SU-DHL-6 (cell line): ENCODE measurements at regions not wholly inside any gene's neighbourhood (a gene's known extent, or its start where the extent isn't known, plus 50 kb on each side); places are given as distances from the start of the nearest gene placed in this dataset.

Source experiments
- H2AFZ ChIP-seq: fragments of 200-600 bp; sonication (generic); 2 replicates; pipeline ENCODE4 v1.6.1; 2014; ENCODE audit warnings: low read depth, mild to moderate bottlenecking, moderate library complexity, mixed read lengths, antibody characterized with exemption, low read length; ENCODE audit not compliant: severe bottlenecking
- H3F3A ChIP-seq: fragments of 200-600 bp; shearing (Covaris generic); 2 replicates; pipeline ENCODE4 v1.6.0; 2016; ENCODE audit warnings: antibody characterized with exemption, mild to moderate bottlenecking; ENCODE audit not compliant: insufficient read depth
- H3K27ac ChIP-seq: fragments of 200-600 bp; sonication (generic); 2 replicates; pipeline ENCODE4 v1.5.1; 2016; ENCODE audit warnings: low read depth, mild to moderate bottlenecking, low read length, moderate library complexity, mixed read lengths
- H3K27me3 ChIP-seq: fragments of 200-600 bp; sonication (generic), shearing (Covaris generic); 2 replicates; pipeline ENCODE4 v1.6.0; 2014; ENCODE audit warnings: mild to moderate bottlenecking, low read length
- H3K36me3 ChIP-seq: fragments of 200-600 bp; sonication (generic); 2 replicates; pipeline ENCODE4 v1.6.1; 2014; ENCODE audit warnings: mild to moderate bottlenecking, low read length, mixed read lengths
- H3K4me2 ChIP-seq: fragments of 300-600, 200-600 bp; shearing (Covaris generic), sonication (generic); 2 replicates; pipeline ENCODE4 v1.6.0; 2014; ENCODE audit warnings: low read length, low read depth, mild to moderate bottlenecking; ENCODE audit not compliant: poor library complexity, severe bottlenecking
- H3K4me3 ChIP-seq: fragments of 200-600 bp; sonication (generic); 2 replicates; pipeline ENCODE4 v1.5.1; 2014; ENCODE audit warnings: antibody characterized with exemption, low read length, mild to moderate bottlenecking, mixed read lengths; ENCODE audit not compliant: insufficient read depth, poor library complexity, severe bottlenecking
- H3K79me2 ChIP-seq: fragments of 200-600 bp; sonication (generic); 2 replicates; pipeline ENCODE4 v1.6.1; 2014; ENCODE audit warnings: mild to moderate bottlenecking, low read length, moderate library complexity; ENCODE audit not compliant: insufficient read depth
- H3K9ac ChIP-seq: fragments of 200-600 bp; sonication (generic); 2 replicates; pipeline ENCODE4 v1.7.0; 2014; ENCODE audit warnings: mild to moderate bottlenecking, low read length
- H3K9me2 ChIP-seq: fragments of 200-600 bp; sonication (generic); replicated peaks from 2 replicates; pipeline ENCODE4 v1.6.1; 2014; ENCODE audit warnings: low read length; ENCODE audit not compliant: insufficient read depth
- H3K9me3 ChIP-seq: fragments of 200-600 bp; sonication (generic); 2 replicates; pipeline ENCODE4 v1.6.1; 2014; ENCODE audit warnings: low read length, mixed read lengths; ENCODE audit not compliant: insufficient read depth
- H4K20me1 ChIP-seq: fragments of 200-600 bp; sonication (generic); 2 replicates; pipeline ENCODE4 v1.6.1; 2014; ENCODE audit warnings: low read depth, mild to moderate bottlenecking, antibody characterized with exemption, low read length, moderate library complexity, mixed read lengths
- CTCF ChIP-seq: fragments of 200-600 bp; sonication (generic); IDR thresholded peaks from one replicate; pipeline ENCODE4 v1.5.1; 2017; ENCODE audit warnings: antibody characterized with exemption, mild to moderate bottlenecking, low read length, moderate library complexity; ENCODE audit not compliant: insufficient read depth, poor library complexity, severe bottlenecking
- EZH2phosphoT487 ChIP-seq: fragments of 200-600 bp; sonication (generic), shearing (Covaris generic); conservative IDR thresholded peaks from 2 replicates; pipeline ENCODE4 v1.6.1; 2018; ENCODE audit warnings: mild to moderate bottlenecking, antibody characterized with exemption, low read length, moderate library complexity, mixed read lengths

DNA sequence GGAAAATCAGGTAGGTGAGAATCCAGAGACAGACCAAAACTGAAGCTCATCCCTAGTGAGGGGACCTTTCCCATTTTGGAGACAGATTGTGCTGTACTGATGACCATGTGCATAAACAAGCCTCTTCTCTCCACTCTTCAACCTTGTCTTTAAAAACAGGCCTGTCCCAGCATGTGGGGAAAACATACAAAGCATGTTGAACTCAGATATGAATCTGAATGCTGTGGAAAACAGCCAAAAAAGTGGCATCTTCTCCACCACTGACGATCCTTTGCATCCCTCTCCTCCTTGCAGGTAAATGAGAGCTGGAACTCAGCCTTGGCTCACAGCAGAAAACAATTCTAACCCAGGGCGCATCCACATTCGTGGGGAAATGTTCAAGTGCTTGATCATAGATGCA is 123.7 kb upstream of the FOXQ1 start:
- H3F3A ChIP-seq: no peaks in the 10 kb centered on the region

DNA sequence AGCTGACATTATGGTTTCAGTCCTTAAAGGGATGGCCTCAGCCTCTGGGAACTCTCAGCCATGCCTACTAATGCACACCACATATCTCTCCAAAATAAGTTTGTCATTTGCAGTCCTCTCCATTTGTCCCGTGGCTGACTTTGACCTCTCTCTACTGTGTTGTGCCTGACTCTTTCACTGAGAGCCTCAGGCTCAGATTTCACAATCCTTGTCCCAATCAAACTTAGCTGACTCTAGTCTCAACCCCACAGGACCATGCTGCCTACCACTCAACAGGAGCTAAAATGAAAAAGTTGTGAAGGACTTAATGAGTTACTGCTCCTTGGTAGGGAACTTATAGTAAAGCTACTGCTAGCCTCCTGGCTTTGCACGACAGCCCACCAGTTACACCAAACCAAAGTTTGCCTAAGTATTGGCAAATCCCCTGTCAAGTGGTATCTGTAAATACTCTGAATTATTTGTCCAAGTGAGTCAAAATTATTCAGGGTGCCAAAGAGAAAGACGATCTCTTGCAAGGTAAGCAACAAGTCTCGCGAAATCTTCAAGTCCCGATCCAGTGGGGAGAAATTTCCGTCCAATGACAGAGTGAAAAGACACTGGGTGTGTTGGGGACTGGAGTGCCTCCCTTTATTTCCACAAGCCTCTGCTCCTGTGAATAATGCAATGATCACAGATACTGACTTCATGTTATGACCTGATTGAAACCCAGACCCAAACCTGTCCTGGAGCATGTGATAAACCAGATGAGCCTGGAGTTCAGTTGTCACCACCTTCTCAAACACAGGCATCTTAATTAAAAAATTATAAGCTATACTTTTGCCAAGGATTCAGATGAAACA is 124.4 kb upstream of the FOXQ1 start:
- no peak overlapping the region for H2AFZ ChIP-seq

More for the DNA sequence above, 123.7 kb upstream of the FOXQ1 start:
- Histone ChIP-seq H3K79me2 (no peaks in the 10 kb centered on the region), H3K27ac (no peak overlapping the region), H3K9me3 (0 out of 2 replicates have a peak, but pooled peaks cover 3% of the 10 kb centered on the region), H3K9ac (no peak overlapping the region), H2AFZ (no peak overlapping the region), H3K4me3 (no peak overlapping the region), H3K4me2 (no peak overlapping the region), H3K9me2 (no peaks in the 10 kb centered on the region), H4K20me1 (no peaks in the 10 kb centered on the region), H3K27me3 (no peaks in the 10 kb centered on the region), H3K36me3 (no peaks in the 10 kb centered on the region)
- TF ChIP-seq CTCF: no peak
- TF ChIP-seq EZH2phosphoT487: no peak

DNA sequence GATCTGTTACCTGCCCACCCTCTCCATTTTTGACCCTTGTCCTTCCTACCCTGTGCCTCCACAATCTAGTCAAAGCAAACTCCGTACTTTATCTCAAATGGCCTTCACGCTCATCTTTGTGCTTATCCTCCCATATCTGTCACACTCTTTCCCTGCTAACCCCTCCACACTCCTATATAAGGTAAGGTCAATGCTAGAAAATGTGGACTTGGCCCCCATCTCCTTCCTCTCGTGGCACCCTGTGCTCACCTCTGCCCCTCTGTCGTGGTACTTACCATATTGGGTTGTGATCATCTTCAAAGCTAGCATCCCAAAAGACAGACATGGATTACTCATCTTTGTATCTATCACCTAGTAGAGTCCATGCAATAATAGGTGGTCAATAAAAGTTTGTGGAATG is 127.6 kb upstream of the FOXQ1 start:
- no peak overlapping the region for H3K9ac ChIP-seq
- H3K9me2 ChIP-seq: no peaks in the 10 kb centered on the region
- no peak overlapping the region for H3K4me2 ChIP-seq
- H3K9me3 ChIP-seq: no peaks in the 10 kb centered on the region
- H3K79me2 ChIP-seq: no peaks in the 10 kb centered on the region
- no peak overlapping the region for H3K4me3 ChIP-seq
- no peaks in the 10 kb centered on the region for H3F3A ChIP-seq
- H3K36me3 ChIP-seq: no peaks in the 10 kb centered on the region
- H2AFZ ChIP-seq: no peak overlapping the region
- 0 out of 2 replicates have a peak, but pooled peaks cover 4% of the 10 kb centered on the region for H3K27me3 ChIP-seq
- H3K27ac ChIP-seq: no peak overlapping the region
- H4K20me1 ChIP-seq: no peaks in the 10 kb centered on the region
- TF ChIP-seq CTCF: no peak
- TF ChIP-seq EZH2phosphoT487: no peak

More for the DNA sequence above, 124.4 kb upstream of the FOXQ1 start:
- Histone ChIP-seq H3F3A (no peaks in the 10 kb centered on the region), H3K9ac (no peak overlapping the region), H3K4me2 (no peak overlapping the region), H3K36me3 (no peaks in the 10 kb centered on the region), H3K27me3 (no peaks in the 10 kb centered on the region), H3K9me3 (0 out of 2 replicates have a peak, but pooled peaks cover 3% of the 10 kb centered on the region), H3K4me3 (no peak overlapping the region), H4K20me1 (no peaks in the 10 kb centered on the region), H3K79me2 (no peaks in the 10 kb centered on the region), H3K9me2 (no peaks in the 10 kb centered on the region), H3K27ac (no peak overlapping the region)
- TF ChIP-seq CTCF: no peak
- no peak for TF ChIP-seq EZH2phosphoT487
